WTC11 (cell line): ENCODE measurements at regions not wholly inside any gene's neighbourhood (a gene's known extent, or its start where the extent isn't known, plus 50 kb on each side); places are given as distances from the start of the nearest gene placed in this dataset.

Experiments used
- ATAC-seq: fragments of 200-7000 bp; cut with Tn5 transposase; 2 replicates; pipeline ENCODE4 v1.10.0; 2021; ENCODE audit warnings: mild to moderate bottlenecking, moderate library complexity
- CTCF ChIA-PET: fragments of 300-600 bp; sonication (Branson Sonifier 250); formaldehyde crosslinking; loops from one replicate; lab custom pipeline; 2021; ENCODE audit warnings: antibody characterized with exemption; lab: Charles Lee
- POLR2A ChIA-PET: fragments of 350-600 bp; sonication (Branson Sonifier 250); formaldehyde crosslinking; loops from one replicate; lab custom pipeline; 2021; ENCODE audit warnings: antibody characterized with exemption; lab: Charles Lee
- DNase-seq: peaks from one replicate; pipeline ENCODE4 v3.0.0; 2021; ENCODE audit warnings: low spot score
- H3K27ac Mint-ChIP-seq: 2 replicates; pipeline ENCODE4 v1.8.0; 2021; ENCODE audit warnings: mixed read lengths
- H3K27me3 Mint-ChIP-seq: 2 replicates; pipeline ENCODE4 v1.8.0; 2021; ENCODE audit warnings: low read depth, mild to moderate bottlenecking, moderate library complexity, mixed read lengths
- H3K36me3 Mint-ChIP-seq: 2 replicates; pipeline ENCODE4 v1.8.0; 2021; ENCODE audit warnings: mixed read lengths
- H3K4me1 Mint-ChIP-seq: 2 replicates; pipeline ENCODE4 v1.8.0; 2022; ENCODE audit warnings: mixed read lengths
- H3K4me3 Mint-ChIP-seq: 2 replicates; pipeline ENCODE4 v1.8.0; 2021; ENCODE audit warnings: mild to moderate bottlenecking, moderate library complexity, mixed read lengths
- H3K9me3 Mint-ChIP-seq: 2 replicates; pipeline ENCODE4 v1.8.0; 2021; ENCODE audit warnings: mixed read lengths
- ATF3 ChIP-seq: sonication (generic); formaldehyde crosslinking; conservative IDR thresholded peaks from 2 replicates; pipeline ENCODE4 v1.8.1; 2022; ENCODE audit warnings: mild to moderate bottlenecking, missing genetic modification reagents
- EMX1 ChIP-seq: fragments of 250-450 bp; sonication (Bioruptor Pico); IDR thresholded peaks from 2 replicates; pipeline ENCODE4 v1.8.0; 2021; ENCODE audit warnings: mild to moderate bottlenecking
- GRHL2 ChIP-seq: fragments of 250-450 bp; sonication (Bioruptor Pico); IDR thresholded peaks from 2 replicates; pipeline ENCODE4 v1.8.0; 2022; ENCODE audit warnings: mild to moderate bottlenecking, moderate library complexity; ENCODE audit not compliant: insufficient replicate concordance, severe bottlenecking
- IRF1 ChIP-seq: sonication (generic); formaldehyde crosslinking; IDR thresholded peaks from 2 replicates; pipeline ENCODE4 v1.8.0; 2023; ENCODE audit warnings: missing genetic modification reagents
- JUN ChIP-seq: sonication (generic); formaldehyde crosslinking; IDR thresholded peaks from 2 replicates; pipeline ENCODE4 v1.8.0; 2023; ENCODE audit warnings: mild to moderate bottlenecking, missing genetic modification reagents
- MYBL2 ChIP-seq: sonication (generic); formaldehyde crosslinking; IDR thresholded peaks from 2 replicates; pipeline ENCODE4 v1.8.1; 2023; ENCODE audit warnings: mild to moderate bottlenecking, moderate library complexity, missing genetic modification reagents
- NFE2L1 ChIP-seq: sonication (generic); formaldehyde crosslinking; IDR thresholded peaks from 2 replicates; pipeline ENCODE4 v1.8.1; 2023; ENCODE audit warnings: missing genetic modification reagents
- NFYB ChIP-seq: sonication (generic); formaldehyde crosslinking; conservative IDR thresholded peaks from 2 replicates; pipeline ENCODE4 v1.8.0; 2022; ENCODE audit warnings: low read depth, missing genetic modification reagents
- NR1H2 ChIP-seq: sonication (generic); formaldehyde crosslinking; IDR thresholded peaks from 2 replicates; pipeline ENCODE4 v1.9.0; 2021; ENCODE audit warnings: mild to moderate bottlenecking, moderate library complexity, missing genetic modification reagents
- NR3C1 ChIP-seq: sonication (generic); formaldehyde crosslinking; conservative IDR thresholded peaks from 2 replicates; pipeline ENCODE4 v1.8.1; 2023; ENCODE audit warnings: low read depth, mild to moderate bottlenecking, missing genetic modification reagents
- OVOL2 ChIP-seq: fragments of 250-450 bp; sonication (Bioruptor Pico); IDR thresholded peaks from 2 replicates; pipeline ENCODE4 v1.9.0; 2021; ENCODE audit warnings: mild to moderate bottlenecking, borderline replicate concordance
- RELA ChIP-seq: sonication (generic); formaldehyde crosslinking; IDR thresholded peaks from 2 replicates; pipeline ENCODE4 v1.8.1; 2022; ENCODE audit warnings: missing genetic modification reagents, mild to moderate bottlenecking, borderline replicate concordance
- SMAD3 ChIP-seq: sonication (generic); formaldehyde crosslinking; IDR thresholded peaks from 2 replicates; pipeline ENCODE4 v1.8.0; 2022; ENCODE audit warnings: missing genetic modification reagents, mild to moderate bottlenecking, borderline replicate concordance
- SP1 ChIP-seq: sonication (generic); formaldehyde crosslinking; conservative IDR thresholded peaks from 2 replicates; pipeline ENCODE4 v1.8.1; 2022; ENCODE audit warnings: missing genetic modification reagents
- TCF7 ChIP-seq: sonication (generic); formaldehyde crosslinking; IDR thresholded peaks from 2 replicates; pipeline ENCODE4 v1.8.0; 2022; ENCODE audit warnings: mild to moderate bottlenecking, low read depth, missing genetic modification reagents, moderate library complexity
- ZBTB43 ChIP-seq: sonication (generic); formaldehyde crosslinking; IDR thresholded peaks from 2 replicates; pipeline ENCODE4 v1.8.1; 2023; ENCODE audit warnings: mild to moderate bottlenecking, missing genetic modification reagents
- ZMAT4 ChIP-seq: fragments of 250-450 bp; sonication (Bioruptor Pico); IDR thresholded peaks from 2 replicates; pipeline ENCODE4 v1.9.0; 2021; ENCODE audit warnings: mild to moderate bottlenecking
- ZNF121 ChIP-seq: sonication (generic); formaldehyde crosslinking; IDR thresholded peaks from 2 replicates; pipeline ENCODE4 v1.8.0; 2023; ENCODE audit warnings: missing genetic modification reagents
- ZNF232 ChIP-seq: sonication (generic); formaldehyde crosslinking; IDR thresholded peaks from 2 replicates; pipeline ENCODE4 v1.8.0; 2022; ENCODE audit warnings: mild to moderate bottlenecking, missing genetic modification reagents
- ZNF263 ChIP-seq: sonication (generic); formaldehyde crosslinking; IDR thresholded peaks from 2 replicates; pipeline ENCODE4 v1.8.1; 2022; ENCODE audit warnings: low read depth, mild to moderate bottlenecking, moderate library complexity, missing genetic modification reagents
- ZNF425 ChIP-seq: fragments of 250-450 bp; sonication (Bioruptor Pico); conservative IDR thresholded peaks from 2 replicates; pipeline ENCODE4 v1.9.0; 2021; ENCODE audit warnings: mild to moderate bottlenecking
- ZNF671 ChIP-seq: fragments of 250-450 bp; sonication (Bioruptor Pico); IDR thresholded peaks from 2 replicates; pipeline ENCODE4 v1.8.0; 2021; ENCODE audit warnings: mild to moderate bottlenecking
- TF ChIP-seq, protein P1 (sequence below): sonication (generic); formaldehyde crosslinking; IDR thresholded peaks from 2 replicates; pipeline ENCODE4 v1.8.1; 2022; ENCODE audit warnings: mild to moderate bottlenecking, missing genetic modification reagents, moderate library complexity, borderline replicate concordance
- TF ChIP-seq, protein P2 (sequence below): sonication (generic); formaldehyde crosslinking; IDR thresholded peaks from 2 replicates; pipeline ENCODE4 v1.8.0; 2022; ENCODE audit warnings: mild to moderate bottlenecking, missing genetic modification reagents

- H3K9me3 Mint-ChIP-seq = no peaks in the 10 kb centered on the region
- peak; percentile 29 for ATAC-seq
Observed at GRCh38 chr13:108496362-108497210, 132.8 kb upstream of the MYO16 start.

GRCh38 chr13:108500711-108501110 lies 128.7 kb upstream of the MYO16 start:
- no peak overlapping the region for H3K27ac Mint-ChIP-seq
- H3K27me3 Mint-ChIP-seq = peaks cover 34% of the 10 kb centered on the region
- H3K36me3 Mint-ChIP-seq = no peaks in the 10 kb centered on the region
- CTCF ChIA-PET = no interaction called here
- H3K9me3 Mint-ChIP-seq = 0 out of 2 replicates have a peak, but pooled peaks cover 4% of the 10 kb centered on the region
- H3K4me1 Mint-ChIP-seq = peaks cover 7% of the 10 kb centered on the region; the same call in 1 of the 2 replicates
- no peak overlapping the region for H3K4me3 Mint-ChIP-seq
- ATAC-seq = no peak
- DNase-seq = no peak
- POLR2A ChIA-PET = interaction anchor here (0.7 kb wide), 1 partner anchor 275 kb away, joined by 3 read pairs; no protein-coding TSS in a partner anchor
- no peak for TF ChIP-seq ZNF425 (CRISPR knock-in tag)
- no peak for TF ChIP-seq ZBTB43 (CRISPR knock-in tag)
- TF ChIP-seq ZNF671 (CRISPR knock-in tag) = no peak
- TF ChIP-seq GRHL2 = no peak
- no peak for TF ChIP-seq NR3C1 (CRISPR knock-in tag)
- TF ChIP-seq ZNF263 = no peak
- TF ChIP-seq, protein P1, sequence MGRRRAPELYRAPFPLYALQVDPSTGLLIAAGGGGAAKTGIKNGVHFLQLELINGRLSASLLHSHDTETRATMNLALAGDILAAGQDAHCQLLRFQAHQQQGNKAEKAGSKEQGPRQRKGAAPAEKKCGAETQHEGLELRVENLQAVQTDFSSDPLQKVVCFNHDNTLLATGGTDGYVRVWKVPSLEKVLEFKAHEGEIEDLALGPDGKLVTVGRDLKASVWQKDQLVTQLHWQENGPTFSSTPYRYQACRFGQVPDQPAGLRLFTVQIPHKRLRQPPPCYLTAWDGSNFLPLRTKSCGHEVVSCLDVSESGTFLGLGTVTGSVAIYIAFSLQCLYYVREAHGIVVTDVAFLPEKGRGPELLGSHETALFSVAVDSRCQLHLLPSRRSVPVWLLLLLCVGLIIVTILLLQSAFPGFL (CRISPR knock-in tag) = no peak
- no peak for TF ChIP-seq NFE2L1
- no peak for TF ChIP-seq RELA (CRISPR knock-in tag)
- no peak for TF ChIP-seq IRF1 (CRISPR knock-in tag)
- TF ChIP-seq EMX1 (CRISPR knock-in tag) = no peak
- no peak for TF ChIP-seq ZNF232 (CRISPR knock-in tag)
- TF ChIP-seq ZNF121 = no peak
- TF ChIP-seq NFYB (CRISPR knock-in tag) = no peak
- TF ChIP-seq ZMAT4 (CRISPR knock-in tag) = no peak
- TF ChIP-seq SP1 (CRISPR knock-in tag) = no peak
- no peak for TF ChIP-seq JUN

More at GRCh38 chr13:108496362-108497210, 132.8 kb upstream of the MYO16 start:
- H3K27me3 Mint-ChIP-seq = peaks cover 60% of the 10 kb centered on the region
- H3K4me3 Mint-ChIP-seq = peak overlapping the region; percentile 80
- CTCF ChIA-PET = no interaction called here
- POLR2A ChIA-PET = interaction anchor here (0.6 kb wide), 1 partner anchor 7 kb away, joined by 3 read pairs; no protein-coding TSS in a partner anchor
- no peak overlapping the region for H3K27ac Mint-ChIP-seq
- DNase-seq = no peak
- TF ChIP-seq EMX1 (CRISPR knock-in tag) = no peak
- TF ChIP-seq MYBL2 (CRISPR knock-in tag) = 0 out of 2 replicates have a peak, but pooled peaks have one; percentile 6
- TF ChIP-seq IRF1 (CRISPR knock-in tag) = no peak
- TF ChIP-seq OVOL2 (CRISPR knock-in tag) = no peak
- no peak for TF ChIP-seq ATF3 (CRISPR knock-in tag)
- no peak for TF ChIP-seq TCF7 (CRISPR knock-in tag)
- TF ChIP-seq NR1H2 (CRISPR knock-in tag) = no peak
- TF ChIP-seq, protein P2, sequence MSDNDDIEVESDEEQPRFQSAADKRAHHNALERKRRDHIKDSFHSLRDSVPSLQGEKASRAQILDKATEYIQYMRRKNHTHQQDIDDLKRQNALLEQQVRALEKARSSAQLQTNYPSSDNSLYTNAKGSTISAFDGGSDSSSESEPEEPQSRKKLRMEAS (CRISPR knock-in tag) = peak; percentile 16; the same call in 1 of the 2 replicates
- no peak for TF ChIP-seq SMAD3 (CRISPR knock-in tag)
- TF ChIP-seq, all 79 proteins: peak for 2
- Mint-ChIP-seq H3K36me3 (no peaks in the 10 kb centered on the region), H3K4me1 (peaks cover 13% of the 10 kb centered on the region)
